ENCODE measurements at regions not wholly inside any gene's neighbourhood (a gene's known extent, or its start where the extent isn't known, plus 50 kb on each side); places are given as distances from the start of the nearest gene placed in this dataset.

- peaks cover 0 to 66% (median 0%) of the 10 kb centered on the region in 7 donors for H3K27me3 ChIP-seq (replicated peaks in 1 of 7)
- no peaks in the 10 kb centered on the region for H3K36me3 ChIP-seq
- peak; percentile 62 for DNase-seq
- TF ChIP-seq, protein P1, sequence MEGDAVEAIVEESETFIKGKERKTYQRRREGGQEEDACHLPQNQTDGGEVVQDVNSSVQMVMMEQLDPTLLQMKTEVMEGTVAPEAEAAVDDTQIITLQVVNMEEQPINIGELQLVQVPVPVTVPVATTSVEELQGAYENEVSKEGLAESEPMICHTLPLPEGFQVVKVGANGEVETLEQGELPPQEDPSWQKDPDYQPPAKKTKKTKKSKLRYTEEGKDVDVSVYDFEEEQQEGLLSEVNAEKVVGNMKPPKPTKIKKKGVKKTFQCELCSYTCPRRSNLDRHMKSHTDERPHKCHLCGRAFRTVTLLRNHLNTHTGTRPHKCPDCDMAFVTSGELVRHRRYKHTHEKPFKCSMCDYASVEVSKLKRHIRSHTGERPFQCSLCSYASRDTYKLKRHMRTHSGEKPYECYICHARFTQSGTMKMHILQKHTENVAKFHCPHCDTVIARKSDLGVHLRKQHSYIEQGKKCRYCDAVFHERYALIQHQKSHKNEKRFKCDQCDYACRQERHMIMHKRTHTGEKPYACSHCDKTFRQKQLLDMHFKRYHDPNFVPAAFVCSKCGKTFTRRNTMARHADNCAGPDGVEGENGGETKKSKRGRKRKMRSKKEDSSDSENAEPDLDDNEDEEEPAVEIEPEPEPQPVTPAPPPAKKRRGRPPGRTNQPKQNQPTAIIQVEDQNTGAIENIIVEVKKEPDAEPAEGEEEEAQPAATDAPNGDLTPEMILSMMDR (IDR thresholded peaks at IDR 0.05 in 8 of 11, conservative IDR thresholded peaks at IDR 0.05 in 3 of 11) = no peak
- TF ChIP-seq POLR2AphosphoS5 (IDR thresholded peaks at IDR 0.05) (no peak), POLR2A (IDR thresholded peaks at IDR 0.05) (no peak)
- H3K4me1 ChIP-seq = no peaks in the 10 kb centered on the region
- intact Hi-C loops (cut with DNase I; ENCODE audit: low total_unique reads) = no loop called here
- H3K4me3 ChIP-seq = no peak overlapping the region
- H3K27ac ChIP-seq = no peak overlapping the region
- H3K9me3 ChIP-seq = no peaks in the 10 kb centered on the region
- WGBS, 5 donors = 75 to 88% (median 84%) methylated on average over 9 to 18 of the region's 18 CpGs
These were observed 676.9 kb downstream of the BRD1 start for GRCh38 chr22:49150801-49151221.

DNA sequence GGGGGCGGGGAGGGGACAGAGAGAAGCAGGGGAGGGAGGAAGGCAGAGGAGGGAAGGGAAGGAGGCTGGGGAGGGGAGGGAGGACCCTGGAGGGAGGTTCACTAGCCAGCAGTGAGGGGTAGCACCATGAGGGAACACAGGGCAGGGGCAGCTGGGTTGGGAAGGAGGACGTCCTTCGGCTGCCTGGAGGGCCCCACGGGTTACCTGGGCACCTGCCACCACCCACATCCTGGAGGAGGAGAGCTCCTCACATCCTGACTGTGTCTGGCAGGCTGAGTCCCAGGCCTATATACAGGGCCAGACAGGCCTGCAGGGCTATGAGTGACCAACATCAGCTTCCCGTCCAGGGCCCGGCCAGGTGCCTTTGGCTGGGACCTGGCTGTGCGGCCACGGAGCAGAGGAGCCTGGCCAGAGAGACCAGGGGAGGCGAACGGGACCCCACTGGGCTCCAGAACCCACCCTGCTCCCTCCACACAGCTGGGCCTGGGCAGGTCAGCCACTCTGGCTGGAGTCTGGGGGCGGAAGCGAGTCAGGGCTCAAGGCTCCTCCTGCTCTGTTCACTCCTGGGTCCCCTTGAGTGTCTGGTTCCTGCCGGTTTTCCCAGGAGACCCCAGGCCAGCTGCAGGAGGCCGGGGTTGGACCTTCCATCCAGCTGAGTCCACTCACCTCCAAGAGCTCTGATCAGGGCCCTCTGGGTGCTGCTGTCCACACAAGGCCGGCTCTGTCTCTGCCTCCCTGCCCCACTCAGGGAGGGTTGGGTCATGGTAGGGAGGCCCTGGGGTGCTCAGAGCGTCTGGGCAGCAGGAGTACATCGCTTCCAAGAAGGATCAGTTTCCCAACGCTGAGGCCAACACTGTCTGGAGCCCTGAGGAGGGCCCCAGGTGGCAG, 677.7 kb downstream of the BRD1 start:
- H3K27ac ChIP-seq = no peak overlapping the region
- H3K4me1 ChIP-seq = no peaks in the 10 kb centered on the region
- peaks cover 0 to 66% (median 0%) of the 10 kb centered on the region in 7 donors for H3K27me3 ChIP-seq (replicated peaks in 1 of 7)
- WGBS, 5 donors = 60 to 73% (median 69%) methylated on average over 8 to 18 of the region's 18 CpGs
- intact Hi-C loops (cut with DNase I; ENCODE audit: low total_unique reads) = no loop called here
- H3K36me3 ChIP-seq = no peaks in the 10 kb centered on the region
- peak; percentile 58 for DNase-seq
- H3K4me3 ChIP-seq = no peak overlapping the region
- no peaks in the 10 kb centered on the region for H3K9me3 ChIP-seq
- no peak for TF ChIP-seq POLR2AphosphoS5 (IDR thresholded peaks at IDR 0.05)
- no peak for TF ChIP-seq POLR2A (IDR thresholded peaks at IDR 0.05)
- TF ChIP-seq, protein P1 (IDR thresholded peaks at IDR 0.05 in 8 of 11, conservative IDR thresholded peaks at IDR 0.05 in 3 of 11) = no peak

DNA sequence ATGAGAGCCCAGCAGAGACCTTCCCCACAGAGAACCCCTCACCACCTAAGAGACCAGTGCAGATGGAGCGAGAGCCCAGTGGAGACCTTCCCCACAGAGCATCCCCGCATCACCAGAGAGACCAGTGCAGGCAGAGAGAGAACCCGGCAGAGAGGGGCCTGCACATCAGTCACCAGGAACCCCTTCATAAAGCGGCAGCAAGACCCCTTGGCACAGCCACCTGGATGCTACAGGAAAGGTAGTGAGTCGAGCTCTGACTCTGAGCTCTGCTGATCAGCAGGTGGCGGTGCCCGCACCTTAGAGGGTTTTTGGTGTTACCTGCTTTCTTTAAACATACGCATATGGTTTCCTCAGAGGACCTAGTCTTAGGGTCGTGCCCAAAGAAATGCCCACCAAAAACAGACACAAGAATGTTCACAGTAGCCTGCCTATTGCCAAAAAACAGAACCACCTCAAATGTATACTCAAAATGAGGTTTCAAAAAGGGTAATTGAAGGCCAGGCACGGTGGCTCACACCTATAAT, 678.7 kb downstream of the BRD1 start:
- no peak for DNase-seq
- intact Hi-C loops (cut with DNase I; ENCODE audit: low total_unique reads) = no loop called here
- WGBS, 5 donors = 67 to 88% (median 72%) methylated on average over 8 to 10 of the region's 10 CpGs
- H3K27ac ChIP-seq = no peak overlapping the region
- H3K4me3 ChIP-seq = no peak overlapping the region
- H3K4me1 ChIP-seq = no peaks in the 10 kb centered on the region
- no peaks in the 10 kb centered on the region for H3K36me3 ChIP-seq
- H3K27me3 ChIP-seq (replicated peaks in 1 of 7) = peaks cover 0 to 62% (median 0%) of the 10 kb centered on the region in 7 donors
- no peaks in the 10 kb centered on the region for H3K9me3 ChIP-seq
- TF ChIP-seq, protein P1 (IDR thresholded peaks at IDR 0.05 in 8 of 11, conservative IDR thresholded peaks at IDR 0.05 in 3 of 11) = no peak
- TF ChIP-seq POLR2AphosphoS5 (IDR thresholded peaks at IDR 0.05) = no peak
- TF ChIP-seq POLR2A (IDR thresholded peaks at IDR 0.05) = no peak

GRCh38 chr22:49147617-49148175, 680.0 kb downstream of the BRD1 start:
- Histone ChIP-seq H3K27ac (no peak overlapping the region), H3K4me3 (no peak overlapping the region), H3K4me1 (no peaks in the 10 kb centered on the region), H3K27me3 (replicated peaks in 1 of 7) (peaks cover 0 to 55% (median 0%) of the 10 kb centered on the region in 7 donors), H3K36me3 (no peaks in the 10 kb centered on the region), H3K9me3 (no peaks in the 10 kb centered on the region)
- TF ChIP-seq, protein P1 (IDR thresholded peaks at IDR 0.05 in 8 of 11, conservative IDR thresholded peaks at IDR 0.05 in 3 of 11) = no peak
- TF ChIP-seq POLR2AphosphoS5 (IDR thresholded peaks at IDR 0.05) (no peak), POLR2A (IDR thresholded peaks at IDR 0.05) (no peak)
- peak; percentile 61 for DNase-seq
- intact Hi-C loops (cut with DNase I; ENCODE audit: low total_unique reads) = no loop called here
- 72 to 79% (median 77%) methylated on average over 15 of the region's 15 CpGs for WGBS, 5 donors

All from spleen (tissue), 11 donors.